ENCODE measurements at regions not wholly inside any gene's neighbourhood (a gene's known extent, or its start where the extent isn't known, plus 50 kb on each side); places are given as distances from the start of the nearest gene placed in this dataset.
"Not testable (repeated sequence)": the region's sequence is repeated elsewhere in the genome, so short reads cannot be mapped to it uniquely, and the experiment has no call there.

DNA sequence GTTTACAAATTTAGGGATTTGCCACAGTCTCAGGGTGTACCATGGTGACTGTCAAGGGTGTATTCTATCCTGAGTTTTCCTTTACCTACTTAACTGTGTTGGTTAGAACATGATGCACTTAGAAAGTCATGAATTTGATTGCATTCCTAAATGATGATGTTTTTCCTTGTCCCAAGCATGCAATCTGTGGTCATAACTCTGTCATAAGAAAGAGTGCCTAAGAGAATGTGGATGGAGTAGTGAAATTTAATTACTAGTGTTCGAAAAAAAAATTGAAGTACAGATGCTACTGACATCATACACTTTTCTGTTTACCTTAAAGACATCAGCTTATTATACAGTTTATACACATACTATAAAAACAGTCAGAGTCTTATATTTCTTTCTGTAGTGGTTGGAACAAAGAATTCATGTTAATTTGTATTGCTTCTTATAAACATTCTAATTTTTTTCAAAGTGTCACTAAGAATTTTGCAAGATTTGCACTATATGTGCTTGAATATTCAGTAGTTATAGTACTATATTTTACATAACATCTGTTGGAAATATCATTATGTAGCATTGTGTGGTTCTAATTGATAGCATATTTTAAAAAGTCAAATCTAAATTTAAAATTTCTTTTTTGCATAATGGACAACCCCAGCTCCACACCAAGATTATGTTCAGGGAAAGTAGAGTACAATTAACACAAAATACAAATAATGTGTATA lies 231.3 kb upstream of the KCNMB2 start:
- DNase-seq (ENCODE audit: low spot score): no peak

DNA sequence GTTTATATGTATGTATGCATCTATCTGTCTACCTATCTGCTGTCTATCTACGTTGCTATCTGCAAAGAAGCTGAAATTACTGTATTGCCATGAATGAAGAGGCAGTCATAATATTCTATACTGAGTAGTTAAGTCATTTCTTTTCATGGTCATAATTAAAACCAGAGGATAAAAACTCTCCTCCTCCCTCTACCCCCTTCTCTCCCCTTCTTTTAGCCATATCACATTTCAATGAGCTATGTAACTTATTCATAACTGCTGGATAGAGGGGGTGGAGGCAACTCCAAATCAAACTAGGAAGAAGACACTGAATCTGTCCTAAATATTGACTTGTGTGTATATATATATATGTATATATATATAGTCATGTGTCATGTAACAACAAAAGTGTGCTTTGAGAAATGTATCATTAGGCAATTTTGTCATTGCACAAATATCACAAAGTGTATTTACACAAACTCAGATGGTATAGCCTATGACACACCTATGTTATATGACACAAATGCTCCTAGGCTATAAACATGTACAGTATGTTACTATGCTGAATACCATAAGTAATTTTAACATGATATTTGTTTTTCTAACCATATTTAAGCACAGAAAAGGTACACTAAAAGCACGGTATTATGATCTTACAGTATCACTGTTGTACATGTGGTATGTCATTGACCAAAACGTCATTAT lies 229.7 kb upstream of the KCNMB2 start:
- DNase-seq (ENCODE audit: low spot score): no peak

DNA sequence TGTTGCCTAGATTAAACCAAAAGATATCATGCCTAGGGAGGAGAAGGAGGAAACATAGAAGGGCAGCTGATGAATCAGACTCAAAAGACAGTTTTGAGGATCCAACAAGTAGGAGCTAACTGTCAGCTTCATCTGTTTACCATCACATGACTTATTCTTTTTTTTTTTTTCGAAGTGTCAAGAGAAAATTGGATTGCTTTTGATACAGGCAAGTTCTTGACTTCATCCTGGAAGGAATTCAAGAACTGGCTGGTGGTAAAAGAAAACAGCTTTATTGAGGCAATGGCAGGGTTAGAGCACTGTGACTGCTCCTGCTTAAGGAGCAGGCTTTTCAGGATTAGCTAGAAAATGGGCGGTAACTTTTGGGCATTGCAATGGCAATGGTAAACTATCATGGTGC lies 227.5 kb upstream of the KCNMB2 start:
- no peak for DNase-seq (ENCODE audit: low spot score)

DNA sequence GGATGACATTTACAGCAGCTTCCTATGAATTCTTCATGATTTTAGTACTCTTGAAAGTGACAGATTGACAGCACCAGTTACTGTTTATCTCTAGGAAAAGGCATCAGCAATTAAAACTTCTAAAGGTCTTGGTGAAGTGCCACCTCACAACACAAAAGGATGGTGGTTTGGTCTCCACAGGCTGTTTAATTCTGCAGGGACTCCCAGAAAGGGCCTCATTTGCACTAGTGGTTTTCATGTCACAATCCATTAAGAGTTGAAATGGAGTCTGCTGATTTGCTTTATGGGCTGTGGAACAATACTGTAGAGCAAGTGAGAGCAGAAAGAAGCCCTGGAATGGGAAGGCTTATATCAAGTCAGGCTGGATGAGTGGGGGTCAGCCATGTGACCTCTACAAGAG lies 225.3 kb upstream of the KCNMB2 start:
- DNase-seq (ENCODE audit: low spot score): no peak

DNA sequence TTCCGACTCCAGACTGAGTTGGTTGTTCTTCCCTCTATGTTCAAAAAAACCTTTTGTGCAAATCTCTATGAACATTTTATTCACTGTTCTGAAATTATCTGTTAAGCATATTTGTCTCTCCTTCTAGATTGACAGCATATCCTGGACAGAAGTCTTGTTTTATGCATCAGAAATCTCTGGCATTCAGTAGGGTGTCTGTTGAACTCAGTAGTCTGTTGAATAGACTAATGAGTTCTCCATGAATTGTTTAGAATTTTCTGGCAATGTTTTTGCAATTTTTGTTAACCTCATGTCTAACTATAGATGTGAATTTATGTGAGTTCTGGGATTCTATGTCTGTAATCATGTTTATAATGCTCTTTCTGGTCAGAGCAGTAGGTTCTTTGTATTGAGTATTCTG lies 222.5 kb upstream of the KCNMB2 start:
- DNase-seq (ENCODE audit: low spot score): no peak

DNA sequence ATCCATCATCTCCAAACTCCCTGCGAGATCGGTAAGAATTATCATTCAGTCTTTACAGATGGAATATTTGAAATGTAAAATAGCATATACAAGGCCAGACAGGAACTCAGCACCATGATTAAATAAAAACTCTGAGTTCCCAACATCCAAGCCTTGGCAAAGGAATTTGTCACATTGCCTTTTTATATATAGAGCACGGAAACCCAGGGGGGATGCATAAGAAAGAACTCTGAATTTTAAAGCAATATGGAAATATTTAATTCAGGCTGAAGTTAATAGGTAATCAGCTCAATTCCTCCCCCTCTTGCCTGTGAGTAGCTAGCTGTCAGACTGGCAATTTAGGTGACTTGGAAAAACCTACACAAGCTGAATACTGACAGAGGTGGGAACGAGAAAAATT lies 217.9 kb upstream of the KCNMB2 start:
- no peak for DNase-seq (ENCODE audit: low spot score)

DNA sequence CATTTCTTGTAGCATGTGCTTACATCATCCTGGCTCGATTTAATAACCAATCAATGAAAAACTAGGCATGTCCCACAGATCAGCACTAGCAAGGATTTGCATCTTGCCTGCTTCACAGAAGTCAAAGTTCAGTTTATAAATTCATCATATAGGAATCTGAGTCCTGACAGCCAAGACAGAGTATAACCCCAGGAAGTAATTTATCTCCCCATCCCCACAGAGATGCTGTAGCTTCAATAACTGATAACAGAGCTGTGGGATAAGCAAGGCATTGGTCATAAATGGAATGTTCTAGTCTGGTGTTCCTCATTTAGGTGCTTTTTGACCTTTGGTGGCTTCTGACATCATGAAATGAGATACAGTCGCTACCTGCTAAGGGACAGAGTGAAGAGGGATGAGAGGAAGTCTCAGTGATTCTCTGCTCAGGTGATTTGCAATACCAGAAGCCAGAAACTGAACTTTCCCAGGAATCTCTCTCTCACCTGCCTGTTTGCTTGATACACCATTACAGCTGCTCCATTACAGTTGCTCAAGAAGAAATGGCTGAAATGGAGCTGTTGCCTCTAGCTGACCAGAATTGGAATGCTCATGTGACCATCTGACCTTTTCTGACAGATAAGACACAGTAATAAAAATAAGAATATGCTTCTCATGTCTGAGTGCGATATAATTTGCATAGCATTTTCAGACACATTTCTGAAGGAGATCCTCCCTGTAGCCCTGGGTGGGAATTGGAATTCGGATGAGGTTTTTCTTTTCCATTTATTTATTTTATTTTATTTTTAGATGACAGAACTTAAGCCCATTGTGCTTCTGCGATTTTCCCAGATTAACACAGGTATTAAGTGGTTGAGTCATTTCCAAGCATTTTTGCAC lies 217.1 kb upstream of the KCNMB2 start:
- no peak for DNase-seq (ENCODE audit: low spot score)

DNA sequence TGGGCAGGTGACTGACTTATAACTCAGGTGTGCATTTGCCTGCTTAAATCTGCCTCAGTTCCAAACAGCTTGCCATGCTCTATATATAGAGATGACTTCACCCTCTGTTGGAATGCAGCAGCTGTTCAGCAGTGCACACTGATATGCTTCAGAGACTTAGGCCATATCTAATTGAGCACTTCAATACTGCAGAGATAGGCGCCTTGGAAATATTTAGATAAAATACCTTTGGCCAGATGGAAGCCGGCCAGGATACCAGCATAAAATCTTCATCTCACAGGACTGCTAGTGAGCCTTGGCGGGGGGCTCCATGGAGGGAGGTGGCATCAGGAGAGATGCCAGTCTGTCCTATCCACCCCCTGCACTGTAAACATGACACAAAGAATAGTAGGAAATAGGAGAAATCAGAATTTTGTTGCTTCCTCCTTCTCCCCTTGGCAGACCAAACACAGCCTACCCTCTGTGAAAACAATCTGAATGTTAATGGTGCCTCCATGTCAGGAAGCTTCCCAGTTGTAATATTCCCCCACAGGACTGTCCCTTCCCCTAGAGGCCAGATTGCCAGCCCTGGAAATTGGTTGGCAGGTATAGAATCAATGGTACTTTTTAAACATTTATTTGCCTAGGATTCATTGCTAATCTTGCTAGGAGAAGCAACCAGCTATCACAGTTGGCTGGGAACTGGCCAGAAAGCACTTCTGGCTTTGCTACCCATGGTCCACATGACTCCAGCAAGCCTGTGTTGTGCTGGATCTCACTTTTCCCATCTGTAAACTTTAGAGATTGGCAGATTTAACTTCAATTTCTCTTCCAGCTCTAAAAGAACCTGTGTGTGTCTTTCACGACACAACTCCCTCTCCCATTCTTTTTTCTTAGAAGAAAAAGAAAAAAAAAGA lies 215.5 kb upstream of the KCNMB2 start:
- no peak for DNase-seq (ENCODE audit: low spot score)

DNA sequence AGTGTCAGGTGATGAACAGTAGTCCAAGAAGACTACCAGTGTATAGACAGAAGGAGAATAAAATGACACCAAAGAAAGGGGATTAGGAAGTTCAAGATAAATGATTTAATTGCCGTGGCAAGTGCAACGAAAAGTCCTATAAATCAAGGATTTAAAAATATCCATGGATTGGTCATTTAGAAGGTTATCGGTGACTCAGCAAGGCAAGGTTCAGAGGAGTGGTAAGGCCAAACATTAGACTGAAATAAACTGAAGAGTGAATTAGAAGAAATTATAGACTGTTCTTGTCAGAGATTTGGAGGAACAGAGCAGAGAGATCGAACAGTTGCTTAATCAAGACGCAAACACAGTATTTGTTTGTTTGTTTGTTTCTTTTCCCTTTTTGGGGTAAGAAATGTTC lies 211.9 kb upstream of the KCNMB2 start:
- no peak for DNase-seq (ENCODE audit: low spot score)

DNA sequence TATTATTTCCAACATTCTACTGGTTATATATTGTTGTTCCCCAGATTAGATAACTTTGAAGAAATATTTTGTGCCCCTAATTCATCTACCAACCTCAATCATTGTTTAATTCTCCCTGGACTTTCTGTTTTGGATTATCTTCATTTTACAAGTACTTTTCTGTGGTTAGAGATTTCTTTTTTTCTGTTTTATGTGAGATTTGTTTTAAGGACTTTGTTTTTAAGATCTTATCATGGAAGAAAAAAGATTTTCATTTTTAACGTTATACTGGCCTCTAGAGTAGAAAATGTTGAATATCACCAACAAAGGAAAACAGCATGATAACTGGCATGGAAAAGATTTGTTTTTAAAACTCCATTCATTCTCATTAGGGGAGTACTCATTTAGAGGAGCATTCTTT lies 210.9 kb upstream of the KCNMB2 start:
- no peak for DNase-seq (ENCODE audit: low spot score)

DNA sequence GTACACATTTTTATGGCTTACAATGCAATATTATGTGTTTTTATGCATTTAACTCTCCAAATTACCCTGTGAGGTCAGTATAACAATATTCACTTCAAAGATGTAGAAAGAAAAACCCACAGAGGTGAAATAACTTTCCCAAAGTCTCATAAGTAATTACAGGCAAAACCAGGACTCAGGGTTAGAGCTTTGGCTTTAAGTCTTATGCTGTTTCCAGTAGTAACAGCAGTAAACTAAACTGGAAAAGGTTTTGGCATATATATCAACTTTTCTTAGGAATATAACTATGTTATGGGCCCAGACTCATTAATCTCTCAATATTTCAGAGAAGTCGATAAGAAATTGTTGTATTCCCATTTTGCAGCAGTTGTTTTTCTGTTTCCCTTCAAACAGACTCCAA lies 206.3 kb upstream of the KCNMB2 start:
- DNase-seq (ENCODE audit: low spot score): no peak

DNA sequence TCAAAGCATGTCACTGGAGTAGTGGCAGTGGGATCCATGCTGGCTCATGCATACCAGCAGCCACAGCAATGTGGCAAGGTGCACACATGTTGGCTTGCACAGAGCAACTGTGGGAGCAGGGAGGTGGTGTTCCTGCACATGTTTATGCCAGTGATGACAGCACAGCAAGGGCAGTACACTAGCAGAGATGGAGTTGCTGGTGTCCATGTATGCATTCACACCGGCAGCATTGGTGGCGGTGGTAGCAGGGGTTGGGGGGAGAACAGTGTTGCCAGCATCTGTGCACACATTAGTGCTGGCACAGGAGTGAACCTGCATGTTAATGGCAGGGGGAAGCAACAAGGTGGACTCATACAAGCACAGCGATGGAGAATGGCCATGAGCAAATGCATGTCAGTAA lies 202.0 kb upstream of the KCNMB2 start:
- DNase-seq (ENCODE audit: low spot score): no peak

DNA sequence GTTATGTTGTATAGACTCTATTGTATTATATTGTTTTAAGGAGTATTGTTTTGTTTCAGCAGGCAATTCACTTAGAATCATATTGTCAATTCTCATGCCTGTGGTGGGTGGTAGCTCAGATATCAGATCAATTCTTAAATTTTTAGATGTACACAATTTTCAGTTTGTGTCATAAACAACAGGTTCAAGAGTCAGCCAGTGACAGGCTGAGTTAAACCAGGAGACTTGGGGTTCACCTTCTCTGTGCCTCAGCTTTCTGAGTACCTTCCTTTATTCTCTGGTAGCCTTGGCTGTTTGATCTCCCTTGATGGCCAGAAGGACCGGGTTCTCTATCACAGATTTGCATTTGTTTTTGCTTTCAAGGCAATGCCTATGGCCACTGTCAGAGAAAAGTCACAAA lies 199.9 kb upstream of the KCNMB2 start:
- no peak for DNase-seq (ENCODE audit: low spot score)

DNA sequence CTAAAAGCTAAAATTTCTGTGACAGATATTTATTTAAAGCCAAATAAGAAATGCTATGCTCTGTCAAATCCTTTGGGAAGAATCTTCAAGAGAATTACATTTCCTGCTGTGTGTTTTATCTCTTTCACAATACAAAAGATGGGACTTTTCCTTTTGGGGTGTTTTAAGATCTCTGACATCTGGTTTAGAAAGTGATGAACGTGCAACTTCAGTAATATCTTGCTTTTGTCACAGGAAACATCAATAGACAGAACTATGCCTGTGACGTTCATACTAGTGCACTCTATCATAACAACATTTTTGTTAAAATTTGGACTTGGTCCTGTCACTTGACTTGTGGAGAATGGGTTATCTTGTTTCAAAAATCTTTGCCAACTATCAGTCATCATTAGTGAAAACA lies 195.7 kb upstream of the KCNMB2 start:
- DNase-seq (ENCODE audit: low spot score): no peak

DNA sequence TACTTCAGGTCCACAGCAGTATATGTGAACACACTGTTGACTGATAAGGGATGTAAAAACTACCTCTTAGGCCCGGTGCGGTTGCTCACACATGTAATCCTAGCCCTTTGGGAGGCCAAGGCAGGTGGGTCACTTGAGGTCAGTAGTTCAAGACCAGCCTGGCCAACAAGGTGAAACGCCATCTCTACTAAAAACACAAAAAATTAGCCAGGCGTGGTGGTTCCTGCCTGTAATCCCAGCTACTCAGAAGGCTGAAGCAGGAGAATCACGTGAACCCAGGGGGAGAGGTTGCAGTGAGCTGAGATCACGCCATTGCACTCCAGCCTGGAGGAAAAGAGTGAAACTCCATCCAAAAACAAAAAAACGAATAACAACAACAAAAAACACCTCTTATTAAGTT lies 194.6 kb upstream of the KCNMB2 start:
- no peak for DNase-seq (ENCODE audit: low spot score)

DNA sequence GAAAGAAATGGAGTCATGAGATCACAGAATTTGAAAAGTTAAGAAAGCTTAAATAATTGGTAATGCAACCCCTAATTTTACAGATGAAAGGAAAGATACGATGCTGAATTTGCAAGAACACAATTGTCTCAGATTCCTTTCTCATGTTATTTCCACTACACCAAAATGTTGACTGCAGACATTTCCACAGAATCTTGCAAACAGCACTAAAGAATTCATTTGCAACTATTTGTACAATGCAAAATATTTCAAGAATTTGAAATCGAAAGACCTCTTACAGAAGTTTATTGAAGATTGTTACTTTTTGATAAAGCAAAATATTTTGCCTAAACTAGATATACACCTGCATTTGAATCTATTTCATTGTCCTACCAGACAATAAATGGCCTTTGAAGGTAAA lies 194.1 kb upstream of the KCNMB2 start:
- no peak for DNase-seq (ENCODE audit: low spot score)

DNA sequence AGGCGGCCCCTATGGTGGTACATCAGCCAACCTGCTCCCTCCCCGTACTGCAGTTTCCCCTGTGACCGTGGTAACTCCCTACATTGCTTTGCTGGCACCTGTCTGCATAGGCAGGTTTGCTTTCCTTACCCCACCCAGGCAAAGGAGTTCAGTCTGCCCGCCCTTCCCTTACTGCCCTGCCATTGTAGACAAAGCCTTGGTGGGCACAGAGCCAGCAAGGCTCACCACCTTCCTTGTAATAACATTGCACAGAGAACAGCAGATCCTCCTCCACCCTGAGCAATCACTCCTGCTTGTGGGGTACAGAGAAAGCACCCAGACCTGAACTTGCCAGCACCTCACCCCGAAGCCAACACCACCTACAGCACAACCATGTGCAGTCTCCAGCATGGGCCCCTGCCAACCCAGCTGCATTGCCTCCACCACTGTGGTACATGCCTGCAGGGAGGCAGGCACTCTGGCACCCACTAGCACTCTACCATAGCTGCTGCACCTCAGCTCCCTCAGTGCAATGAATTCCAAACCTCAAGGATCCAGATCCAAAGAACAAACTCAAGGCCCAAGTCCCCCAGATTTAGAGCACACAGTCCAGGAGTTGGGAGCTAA lies 192.7 kb upstream of the KCNMB2 start:
- DNase-seq (ENCODE audit: low spot score): no peak

DNA sequence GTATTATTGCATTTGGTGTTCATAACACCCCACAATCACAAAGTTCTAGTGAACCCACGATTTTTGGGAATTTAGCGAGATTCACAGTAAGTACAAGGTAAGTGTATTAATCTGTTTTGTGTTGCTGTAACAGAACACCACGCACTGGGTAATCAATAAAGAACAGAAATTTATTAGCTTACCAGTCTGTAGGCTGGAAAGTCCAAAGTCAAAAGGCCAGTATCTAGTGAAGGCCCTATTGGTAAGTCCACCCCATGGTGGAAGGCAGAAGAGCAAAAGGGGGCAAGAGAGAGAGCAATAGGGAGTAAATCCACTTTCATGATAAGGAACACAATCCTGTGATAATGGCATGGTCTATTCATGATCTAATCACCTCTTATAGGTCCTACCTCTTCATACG lies 190.3 kb upstream of the KCNMB2 start:
- no peak for DNase-seq (ENCODE audit: low spot score)

DNA sequence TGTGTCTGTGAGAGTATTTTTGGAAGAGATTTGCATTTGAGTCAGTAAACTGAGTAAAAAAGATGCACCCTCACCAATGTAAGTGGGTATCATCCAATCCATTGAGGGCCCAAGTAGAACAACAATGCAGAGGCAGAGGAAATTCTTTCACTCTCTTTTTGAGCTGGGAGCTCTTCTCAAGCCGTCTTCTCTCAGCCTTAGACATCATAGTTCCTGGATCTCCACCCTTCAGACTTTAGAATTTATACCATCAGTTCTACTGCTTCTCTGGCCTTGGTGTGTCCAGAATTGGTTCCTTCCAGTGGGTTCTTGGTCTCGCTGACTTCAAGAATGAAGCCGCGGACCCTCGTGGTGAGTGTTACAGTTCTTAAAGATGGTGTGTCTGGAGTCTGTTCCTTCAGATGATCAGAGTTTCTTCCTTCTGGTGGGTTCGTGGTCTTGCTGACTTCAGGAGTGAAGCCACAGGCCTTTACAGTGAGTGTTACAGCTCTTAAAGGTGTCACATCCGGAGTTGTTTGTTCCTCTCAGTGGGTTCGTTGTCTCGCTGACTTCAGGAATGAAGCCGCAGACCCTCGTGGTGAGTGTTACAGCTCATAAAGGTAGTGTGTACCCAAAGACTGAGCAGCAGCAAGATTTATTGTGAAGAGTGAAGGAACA lies 187.5 kb upstream of the KCNMB2 start:
- DNase-seq (ENCODE audit: low spot score): not testable (repeated sequence)

DNA sequence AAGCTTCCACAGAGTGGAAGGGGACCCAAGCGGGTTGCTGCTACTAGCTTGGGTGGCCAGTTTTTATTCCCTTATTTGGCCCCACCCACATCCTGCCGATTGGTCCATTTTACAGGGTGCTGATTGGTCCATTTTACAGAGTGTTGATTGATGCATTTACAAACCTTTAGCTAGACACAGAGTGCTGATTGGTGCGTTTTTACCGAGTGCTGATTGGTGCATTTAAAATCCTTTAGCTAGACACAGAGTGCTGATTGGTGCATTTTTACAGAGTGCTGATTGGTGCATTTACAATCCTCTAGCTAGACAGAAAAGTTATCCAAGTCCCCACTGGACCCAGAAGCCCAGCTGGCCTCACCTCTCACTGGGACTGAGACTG lies 187.0 kb upstream of the KCNMB2 start:
- DNase-seq (ENCODE audit: low spot score): not testable (repeated sequence)

DNA sequence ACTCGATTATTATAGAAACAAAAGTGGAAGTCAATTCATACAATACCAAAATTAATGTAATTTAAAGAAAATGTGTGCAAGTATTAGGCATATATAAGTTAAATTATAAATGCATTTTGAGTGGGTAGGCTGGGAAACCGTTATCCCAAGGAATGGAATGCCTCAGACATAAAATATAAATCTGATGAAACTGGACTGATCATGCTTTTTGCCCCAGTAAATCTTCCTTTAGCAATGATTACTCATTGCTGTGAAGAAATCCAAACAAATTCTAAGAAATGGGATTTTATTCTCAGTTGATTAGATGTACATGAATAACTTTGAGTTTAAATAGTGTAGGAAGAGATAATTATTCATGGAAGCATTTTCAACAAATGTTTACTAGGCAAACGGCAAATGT lies 185.5 kb upstream of the KCNMB2 start:
- no peak for DNase-seq (ENCODE audit: low spot score)

All from left forelimb (tissue), 1 donor.